ENCODE measurements at regions not wholly inside any gene's neighbourhood (a gene's known extent, or its start where the extent isn't known, plus 50 kb on each side); places are given as distances from the start of the nearest gene placed in this dataset.

GRCh38 chr10:128258421-128258976 is 132.3 kb upstream of the MKI67 start:
- Histone ChIP-seq H3K27me3 (ENCODE audit: insufficient read depth in 3 of 3, low read length in 2 of 3) (peaks cover 2 to 6% (median 4%) of the 10 kb centered on the region in 3 donors), H3K27ac (no peak overlapping the region), H3K4me1 (no peaks in the 10 kb centered on the region), H3K4me3 (no peak overlapping the region), H3K36me3 (ENCODE audit: insufficient read depth in 1 of 2, low read depth in 1 of 2) (no peaks in the 10 kb centered on the region), H3K9me3 (no peaks in the 10 kb centered on the region)
- 82 to 86% (median 85%) methylated on average over 3 of the region's 3 CpGs for WGBS, 3 donors
- no peak for ATAC-seq
- no peak for TF ChIP-seq CTCF (IDR thresholded peaks at IDR 0.05)
- no peak for DNase-seq
- intact Hi-C loops (cut with DNase I) = no loop called here

- Histone ChIP-seq H3K9me3 (no peaks in the 10 kb centered on the region), H3K4me1 (no peaks in the 10 kb centered on the region), H3K27me3 (ENCODE audit: insufficient read depth in 3 of 3, low read length in 2 of 3) (peaks cover 0 to 16% (median 2%) of the 10 kb centered on the region in 3 donors), H3K27ac (no peak overlapping the region), H3K4me3 (no peak overlapping the region), H3K36me3 (ENCODE audit: insufficient read depth in 1 of 2, low read depth in 1 of 2) (no peaks in the 10 kb centered on the region)
- 36% methylated on average over 13 of the region's 13 CpGs for WGBS, 3 donors
- ATAC-seq (peak in 1 of 4 donors; percentile 69), DNase-seq (peak; percentile 46 to 69)
- peak; percentile 61 for TF ChIP-seq CTCF (IDR thresholded peaks at IDR 0.05)
- intact Hi-C loops (cut with DNase I) = loop anchor here in 1 of 2 donors (5.0 kb wide), 1 partner anchor 158 kb away; no protein-coding TSS in a partner anchor
Observed at GRCh38 chr10:128263891-128264688, 137.9 kb upstream of the MKI67 start.

GRCh38 chr10:128265596-128265995 is 139.4 kb upstream of the MKI67 start:
- H3K27me3 ChIP-seq (ENCODE audit: insufficient read depth in 3 of 3, low read length in 2 of 3) = peaks cover 0 to 19% (median 2%) of the 10 kb centered on the region in 3 donors
- no peak overlapping the region for H3K4me3 ChIP-seq
- no peak for TF ChIP-seq CTCF (IDR thresholded peaks at IDR 0.05)
- H3K9me3 ChIP-seq = no peaks in the 10 kb centered on the region
- no peak overlapping the region for H3K27ac ChIP-seq
- DNase-seq (no peak), ATAC-seq (no peak)
- WGBS, 3 donors = 69 to 76% (median 72%) methylated on average over 28 to 32 of the region's 32 CpGs
- intact Hi-C loops (cut with DNase I) = loop anchor here (5.0 kb wide), 3 partner anchors 157 to 1707 kb away; no protein-coding TSS in a partner anchor
- H3K4me1 ChIP-seq = no peaks in the 10 kb centered on the region
- no peaks in the 10 kb centered on the region for H3K36me3 ChIP-seq (ENCODE audit: insufficient read depth in 1 of 2, low read depth in 1 of 2)

- intact Hi-C loops (cut with DNase I) = loop anchor here (5.0 kb wide), 3 partner anchors 155 to 1705 kb away; no protein-coding TSS in a partner anchor
- H3K9me3 ChIP-seq = no peaks in the 10 kb centered on the region
- no peak for ATAC-seq
- no peaks in the 10 kb centered on the region for H3K4me1 ChIP-seq
- H3K27ac ChIP-seq = no peak overlapping the region
- WGBS, 3 donors = 52 to 54% (median 53%) methylated on average over 5 of the region's 5 CpGs
- no peak for TF ChIP-seq CTCF (IDR thresholded peaks at IDR 0.05)
- H3K36me3 ChIP-seq (ENCODE audit: insufficient read depth in 1 of 2, low read depth in 1 of 2) = no peaks in the 10 kb centered on the region
- H3K27me3 ChIP-seq (ENCODE audit: insufficient read depth in 3 of 3, low read length in 2 of 3) = peaks cover 0 to 31% (median 2%) of the 10 kb centered on the region in 3 donors
- DNase-seq = no peak
- no peak overlapping the region for H3K4me3 ChIP-seq
Observed at GRCh38 chr10:128267581-128267980, 141.4 kb upstream of the MKI67 start.
